Stimulated activated CD4-positive, alpha-beta T cell treated with anti-CD3 and anti-CD28 coated beads, Interleukin-15, amount 100 ng/mL, for 48 hours (primary cell): ENCODE measurements at regions not wholly inside any gene's neighbourhood (a gene's known extent, or its start where the extent isn't known, plus 50 kb on each side); places are given as distances from the start of the nearest gene placed in this dataset.

ENCODE experiments used
- DNase-seq, 2 donors: peaks; one replicate each; pipeline ENCODE4 v3.0.0-alpha.2; 2020; ENCODE audit warnings: low read depth in 2 of 2

DNA sequence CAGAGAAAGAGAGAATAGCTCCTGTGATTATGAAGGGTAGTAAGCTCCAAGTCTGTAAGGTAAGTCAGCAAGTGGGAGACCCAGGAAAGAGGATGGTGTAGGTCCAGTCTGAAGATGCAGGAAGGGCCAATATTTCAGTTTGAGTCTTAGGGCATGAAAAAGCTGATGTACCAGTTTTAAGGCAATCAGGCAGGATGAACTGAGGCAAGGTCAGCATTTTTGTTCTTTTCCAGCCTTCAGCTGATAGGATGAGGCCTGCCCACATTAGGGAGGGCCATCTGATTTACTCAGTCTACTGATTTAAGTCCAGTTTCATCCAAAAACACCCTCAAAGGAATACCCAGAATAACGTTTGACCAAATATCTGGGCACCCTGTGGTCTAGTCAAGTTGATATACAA, 347.3 kb downstream of the CMPK2 start:
- no peak for DNase-seq

DNA sequence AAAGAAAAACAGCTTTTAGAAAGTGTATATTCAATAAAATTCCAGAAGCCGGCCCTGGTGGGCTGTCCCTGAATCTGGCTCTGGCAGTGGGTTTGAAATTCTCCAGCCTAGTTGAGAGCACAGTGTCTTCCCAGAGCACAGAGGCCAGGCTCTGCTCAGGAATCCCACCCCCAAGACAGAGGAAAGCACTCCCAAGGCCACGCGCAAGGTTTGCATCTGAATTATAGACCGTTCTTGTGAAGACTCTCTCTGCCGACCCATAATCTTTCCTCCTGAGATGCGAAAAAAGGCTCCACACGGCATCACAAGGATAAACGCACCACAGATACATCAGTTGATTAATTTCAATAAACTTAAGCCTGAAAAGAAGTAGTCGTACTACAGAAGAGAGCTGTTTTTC, 342.2 kb downstream of the CMPK2 start:
- no peak for DNase-seq

DNA sequence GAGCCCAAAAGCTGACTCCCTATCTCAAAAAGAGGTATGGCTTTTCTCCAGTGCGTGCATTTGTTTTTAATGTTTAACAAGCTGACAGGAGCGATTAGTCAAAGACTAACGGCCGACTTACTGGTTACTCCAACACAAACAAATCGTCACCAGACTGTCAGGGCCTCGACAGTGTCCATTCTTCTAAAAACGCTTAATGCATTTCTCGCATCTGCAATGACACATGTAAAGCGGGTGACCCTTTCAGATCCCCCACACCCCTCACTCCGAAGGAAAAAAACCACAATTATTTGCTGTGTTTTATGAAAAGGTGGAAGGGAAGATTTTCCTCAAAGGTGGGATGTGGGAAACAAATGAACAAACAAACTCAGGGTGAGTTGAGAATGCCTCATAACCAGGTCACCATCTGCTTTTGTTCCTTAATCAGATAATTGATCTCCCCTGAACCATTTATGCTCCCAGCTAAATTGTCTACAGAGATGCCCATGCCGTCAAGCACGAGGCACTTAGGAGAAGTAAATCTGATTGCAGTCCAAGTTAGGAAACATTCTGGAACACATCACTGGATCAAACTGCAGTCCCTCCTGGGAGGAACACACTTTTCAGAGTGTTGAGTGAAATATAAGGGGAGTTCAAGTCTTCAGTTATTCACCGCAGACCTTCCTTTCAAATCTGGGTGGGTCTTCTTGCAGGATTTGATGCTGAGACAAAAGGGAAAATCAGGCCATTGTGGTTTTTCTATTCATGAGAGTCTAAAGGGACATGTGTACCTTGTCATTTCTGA, 340.8 kb downstream of the CMPK2 start:
- no peak for DNase-seq

DNA sequence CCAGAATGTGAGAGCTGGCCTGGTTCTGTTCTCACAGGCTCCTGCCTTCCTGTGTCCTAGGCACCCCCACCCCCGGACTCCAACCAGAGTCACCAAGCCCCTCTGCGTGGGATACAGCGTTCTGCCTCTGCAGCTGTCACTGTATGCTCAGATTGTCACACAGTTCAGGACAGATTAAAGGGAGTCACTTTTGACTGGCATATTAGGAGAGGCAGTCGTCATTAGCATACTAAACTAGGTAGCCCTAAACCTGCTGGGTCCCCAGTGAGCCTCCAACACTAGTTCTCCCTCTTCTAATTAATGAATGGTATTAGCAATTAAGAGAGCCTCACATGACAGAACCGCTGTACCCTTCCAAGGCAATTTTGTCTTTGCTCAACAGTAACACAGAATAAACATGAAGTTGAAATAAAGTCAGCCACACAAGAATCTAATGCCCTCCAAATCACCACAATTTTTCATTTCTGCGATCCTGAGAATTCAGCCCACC, 340.2 kb downstream of the CMPK2 start:
- no peak for DNase-seq

DNA sequence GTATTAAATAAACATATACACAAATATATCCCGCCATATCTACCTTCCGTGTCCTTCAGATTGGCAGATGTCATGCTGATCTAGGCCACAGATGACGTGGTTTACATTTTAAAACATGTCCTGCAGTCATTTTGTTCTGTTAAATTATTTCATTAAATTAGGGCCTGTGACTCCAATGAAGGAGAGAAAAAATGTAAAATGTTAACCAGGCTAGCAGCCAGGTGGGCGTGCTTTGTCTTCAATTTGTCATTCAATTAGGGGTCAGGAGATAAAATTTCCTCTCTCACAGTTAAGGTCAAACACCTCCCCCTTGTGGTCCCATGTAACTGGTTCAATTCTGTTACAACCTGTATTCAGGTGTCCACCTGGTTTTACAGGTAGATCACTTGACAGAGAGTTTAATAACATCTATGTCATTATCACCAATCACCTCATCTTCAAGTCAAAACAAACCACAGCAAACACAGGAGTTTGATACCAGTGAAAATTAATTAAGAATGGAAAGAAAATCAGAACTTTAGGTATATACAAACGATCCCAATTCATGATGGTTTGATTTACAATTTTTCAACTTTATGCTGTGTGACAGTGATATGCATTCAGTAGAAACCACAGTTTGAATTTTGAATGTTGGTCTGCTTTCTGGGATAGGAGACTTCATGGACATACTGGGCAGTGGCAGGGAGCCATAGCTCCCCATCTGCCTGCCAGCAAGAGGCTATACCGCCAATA, 339.4 kb downstream of the CMPK2 start:
- DNase-seq: no peak

DNA sequence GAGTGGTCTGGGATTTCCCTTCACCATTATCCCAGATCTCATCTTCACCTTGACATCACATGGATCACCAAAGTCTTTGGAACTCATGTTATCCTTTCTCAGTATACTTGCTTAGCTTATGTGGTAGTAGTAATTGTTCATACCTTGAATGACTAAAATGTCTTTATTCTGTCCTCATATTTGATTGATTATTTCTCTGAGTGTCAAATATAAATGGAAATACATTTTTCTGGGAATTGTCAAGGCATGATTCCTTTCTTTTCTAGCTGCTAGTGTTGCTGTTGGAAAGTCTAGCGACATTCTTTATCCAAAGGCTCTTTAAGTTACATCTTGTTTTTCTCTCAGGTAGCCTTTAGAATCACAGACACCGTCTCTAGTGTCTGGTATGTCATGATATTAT, 334.4 kb downstream of the CMPK2 start:
- DNase-seq: no peak

DNA sequence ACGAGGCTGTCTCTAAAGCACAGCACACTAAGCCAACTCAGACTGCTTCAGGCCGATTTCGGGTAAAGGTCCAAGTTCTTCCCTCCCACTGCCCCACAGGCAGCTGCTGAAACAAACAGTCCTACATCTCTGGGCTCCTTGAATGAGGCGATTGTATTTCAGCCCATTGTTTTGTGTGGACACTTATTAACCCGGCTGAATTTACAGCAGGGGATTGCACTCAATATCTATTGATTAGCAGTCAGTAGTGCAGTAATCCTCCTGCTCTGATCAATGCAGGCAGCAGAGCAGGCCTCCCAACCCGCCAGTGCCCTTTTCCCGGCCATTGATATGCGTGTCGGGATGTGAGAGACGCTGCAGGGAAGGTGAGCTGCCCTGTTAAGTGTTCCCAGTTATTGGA, 330.1 kb downstream of the CMPK2 start:
- DNase-seq: no peak

DNA sequence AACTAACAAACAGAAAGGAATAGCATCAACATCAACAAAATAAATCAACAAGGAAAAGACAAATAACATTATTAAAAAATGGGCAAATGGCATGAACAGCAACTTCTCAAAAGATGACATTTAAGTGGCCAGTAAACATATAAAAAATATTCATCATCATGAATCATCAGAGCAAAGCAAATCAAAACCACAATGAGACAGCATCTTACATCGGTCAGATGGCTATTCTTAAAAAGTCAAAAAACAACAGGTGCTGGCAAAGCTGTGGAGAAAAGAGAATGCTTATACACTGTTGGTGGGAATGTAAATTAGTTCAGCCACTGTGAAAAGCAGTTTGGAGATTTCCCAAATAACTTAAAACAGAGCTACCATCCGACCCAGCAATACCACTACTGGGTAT, 327.1 kb downstream of the CMPK2 start:
- no peak for DNase-seq

DNA sequence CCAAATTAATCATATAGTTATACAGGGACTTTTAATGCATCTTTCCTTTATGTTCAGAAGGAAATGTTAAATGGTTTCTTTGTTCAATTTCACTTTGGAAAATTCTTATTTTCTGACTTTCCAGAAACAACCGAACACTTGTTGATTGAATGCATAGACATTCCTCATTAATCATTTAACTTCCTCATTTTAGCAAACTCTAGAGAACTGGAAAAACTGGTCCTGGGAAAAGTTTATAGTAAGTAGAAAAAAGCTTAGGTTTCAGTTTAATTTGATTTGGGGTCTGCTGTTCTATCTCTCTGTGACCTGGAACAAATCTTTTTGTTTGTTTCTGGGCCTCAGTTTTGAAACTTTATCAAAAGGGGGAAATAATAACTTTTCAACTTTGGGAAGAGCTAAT, 320.4 kb downstream of the CMPK2 start:
- DNase-seq: no peak

DNA sequence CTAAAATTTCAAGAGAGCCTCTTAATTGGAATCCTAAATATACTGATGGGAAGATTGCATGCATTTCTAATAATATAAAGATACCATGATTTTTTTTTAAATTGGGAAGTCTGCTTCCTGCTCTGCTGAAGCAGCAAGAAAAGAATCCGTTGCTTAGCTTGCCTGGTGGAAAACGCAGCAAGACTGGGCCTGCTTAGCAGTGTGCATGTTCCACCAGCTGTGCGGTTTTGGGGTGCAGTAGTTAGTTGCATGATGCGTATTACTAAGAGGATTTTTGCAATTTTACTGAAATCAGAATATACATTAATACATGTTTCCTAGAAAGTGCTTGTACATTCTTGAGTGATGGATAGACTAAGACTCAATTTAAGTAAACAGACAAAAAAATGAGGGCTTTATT, 319.9 kb downstream of the CMPK2 start:
- no peak for DNase-seq

DNA sequence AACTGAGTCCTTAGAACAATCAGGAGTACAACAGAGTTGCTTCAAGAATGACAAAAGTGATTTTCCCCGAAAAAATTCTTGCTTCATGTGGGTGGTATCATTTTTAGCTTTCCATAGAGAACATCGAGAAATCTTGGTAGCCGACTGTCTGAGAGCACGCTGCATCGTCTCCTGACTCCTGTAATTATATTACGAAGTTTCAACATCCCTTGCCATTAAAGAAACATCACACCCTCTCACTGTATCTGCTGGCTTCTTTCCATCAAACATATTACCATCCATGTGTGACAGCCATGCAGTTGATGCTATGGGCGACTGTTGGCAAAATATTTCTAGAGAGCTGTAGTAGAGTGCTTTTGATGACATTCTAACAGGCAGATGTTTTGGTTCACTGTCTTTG, 311.2 kb downstream of the CMPK2 start:
- no peak for DNase-seq

DNA sequence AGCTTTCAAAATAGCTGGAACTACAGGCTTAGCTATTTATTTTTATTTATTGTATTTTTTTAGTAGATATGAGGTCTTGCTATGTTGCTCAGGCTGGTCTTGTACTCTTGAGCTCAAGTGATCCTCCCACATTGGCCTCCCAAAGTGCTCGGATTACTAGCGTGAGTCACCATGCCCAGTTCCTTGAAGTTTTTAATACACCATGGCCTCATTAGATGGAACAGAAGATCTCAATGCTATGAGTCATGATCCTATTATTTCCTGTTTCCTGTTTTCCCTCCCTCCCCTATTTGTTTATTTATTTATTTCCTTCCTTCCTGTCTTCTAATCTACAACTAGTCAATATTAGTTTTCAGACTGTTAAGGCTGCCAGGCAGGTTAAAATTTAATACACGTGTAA, 309.0 kb downstream of the CMPK2 start:
- no peak for DNase-seq

DNA sequence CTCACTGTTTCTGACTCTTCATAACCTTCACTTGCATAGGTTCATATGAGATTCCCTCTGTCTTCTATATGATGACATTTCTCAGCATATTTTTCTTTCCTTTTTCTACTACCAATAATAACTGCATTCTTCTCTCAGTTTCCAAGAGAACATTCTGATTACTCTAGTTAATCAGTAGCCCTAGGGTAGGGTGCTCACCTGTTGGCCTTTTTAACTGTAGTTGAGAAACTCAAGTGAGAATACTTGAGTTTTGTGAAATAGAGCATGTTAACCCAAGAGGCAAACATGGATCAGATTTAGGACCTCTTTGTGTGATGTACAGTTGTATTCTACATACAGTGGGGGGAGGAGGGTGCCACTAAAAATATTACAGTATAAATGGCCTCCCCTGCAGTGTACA, 308.0 kb downstream of the CMPK2 start:
- no peak for DNase-seq

DNA sequence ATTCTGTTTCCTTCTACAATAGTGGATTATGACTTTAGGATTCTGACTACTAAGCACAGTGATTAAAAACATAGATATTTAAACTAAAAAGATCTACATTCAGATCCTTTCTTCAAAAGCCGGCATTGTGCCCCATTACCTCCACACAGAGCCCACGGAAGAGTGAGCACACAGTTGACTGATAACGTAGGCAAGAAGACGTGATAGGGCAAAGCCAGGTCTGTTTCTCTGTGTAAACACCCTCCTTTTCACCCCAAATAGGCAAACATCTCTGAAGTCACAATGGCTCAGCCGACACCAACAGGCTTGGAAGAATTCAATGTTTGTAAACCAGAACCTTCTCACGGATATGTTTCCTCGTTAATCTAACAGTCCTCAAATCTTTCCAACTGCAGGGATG, 302.9 kb downstream of the CMPK2 start:
- DNase-seq: no peak

DNA sequence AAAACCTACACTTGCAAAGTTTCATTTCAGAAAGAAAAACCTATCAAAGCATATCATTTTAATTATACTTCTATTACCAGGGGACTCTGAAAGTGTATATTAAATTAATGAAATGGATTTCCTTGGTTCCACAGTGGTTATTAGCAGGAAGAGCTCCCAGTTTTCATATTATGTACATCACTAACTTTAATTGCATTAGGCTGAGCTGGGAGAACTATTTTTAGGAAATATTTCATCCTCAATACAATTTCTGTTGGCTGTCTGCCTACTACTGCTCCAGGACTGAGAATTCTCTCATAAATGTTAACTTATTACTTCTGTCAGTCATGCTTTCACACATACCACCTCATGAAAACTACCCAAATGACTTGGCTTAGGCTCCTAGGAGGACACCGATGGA, 301.4 kb downstream of the CMPK2 start:
- no peak for DNase-seq

DNA sequence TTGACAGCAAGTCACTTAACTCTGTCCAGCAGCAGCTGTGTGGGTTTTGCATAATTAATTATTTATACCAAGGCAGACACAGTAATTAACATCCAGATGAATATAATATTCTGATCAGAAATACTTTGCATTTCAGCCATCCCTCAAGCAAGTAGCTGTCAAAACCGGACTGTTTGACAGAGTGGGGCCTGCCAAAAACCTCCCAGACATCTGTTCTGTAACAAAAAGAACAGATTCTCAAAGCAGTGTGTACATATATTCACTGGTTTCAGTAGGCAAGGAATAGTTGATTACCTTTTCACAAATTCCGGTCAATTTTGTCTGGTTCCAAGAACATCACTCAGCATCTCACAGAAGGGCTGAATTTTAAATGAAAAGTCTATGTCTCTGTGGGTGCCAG, 291.6 kb downstream of the CMPK2 start:
- DNase-seq: no peak

DNA sequence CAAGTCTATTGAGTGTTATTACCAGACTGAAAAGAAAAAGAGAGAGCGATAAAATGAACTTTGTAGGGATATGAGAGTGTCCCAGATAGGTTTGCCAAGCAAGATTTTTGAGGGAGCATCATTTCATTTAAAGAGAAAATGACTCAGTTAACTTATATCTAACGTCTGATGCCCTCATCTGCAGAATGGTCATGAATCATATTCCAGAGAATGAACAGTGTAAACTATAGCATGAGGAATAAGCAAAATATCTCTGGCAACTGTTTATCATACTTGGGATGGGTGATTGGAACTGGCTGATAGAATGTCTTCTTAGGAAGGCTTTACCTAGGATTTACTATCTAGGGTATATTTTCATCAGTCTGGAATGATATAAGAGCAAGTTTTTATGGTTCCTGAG, 289.4 kb downstream of the CMPK2 start:
- DNase-seq: no peak

DNA sequence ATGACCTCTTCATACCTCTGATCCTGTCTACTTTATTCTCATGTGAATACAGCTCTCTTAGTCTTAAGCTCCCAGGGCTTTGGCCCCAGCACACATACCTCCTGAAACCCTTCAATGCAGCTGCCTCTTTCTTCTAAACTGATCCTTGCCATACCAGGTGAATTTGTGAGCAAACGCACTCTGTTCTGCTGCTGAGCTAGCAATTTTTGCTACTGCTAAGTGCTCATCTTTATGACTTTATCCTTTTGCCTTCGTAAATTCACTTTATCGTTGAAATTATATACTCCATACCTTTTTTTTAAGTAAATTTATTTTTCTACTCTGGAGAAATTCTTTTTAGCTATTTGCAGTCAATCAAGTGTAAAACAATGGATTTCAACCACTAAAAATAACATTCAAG, 287.7 kb downstream of the CMPK2 start:
- no peak for DNase-seq

DNA sequence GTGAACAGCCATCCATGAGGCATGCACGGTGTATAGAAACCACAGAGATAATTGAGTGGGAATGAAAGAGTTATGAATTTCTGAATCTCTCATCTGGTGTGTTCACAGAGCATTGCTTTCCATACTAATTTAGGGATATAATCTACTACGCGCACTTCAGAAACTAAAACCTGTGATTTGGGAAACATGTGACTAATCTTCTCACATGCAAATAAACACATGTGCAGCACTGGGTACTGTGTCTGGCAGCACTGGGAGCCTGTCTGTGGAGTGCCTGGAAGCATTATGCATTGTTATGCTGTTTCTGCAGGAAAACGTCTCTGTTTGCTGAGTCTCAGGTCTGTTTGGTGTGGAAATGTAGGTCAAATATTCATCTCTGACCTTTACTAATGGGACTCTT, 287.3 kb downstream of the CMPK2 start:
- DNase-seq: no peak

DNA sequence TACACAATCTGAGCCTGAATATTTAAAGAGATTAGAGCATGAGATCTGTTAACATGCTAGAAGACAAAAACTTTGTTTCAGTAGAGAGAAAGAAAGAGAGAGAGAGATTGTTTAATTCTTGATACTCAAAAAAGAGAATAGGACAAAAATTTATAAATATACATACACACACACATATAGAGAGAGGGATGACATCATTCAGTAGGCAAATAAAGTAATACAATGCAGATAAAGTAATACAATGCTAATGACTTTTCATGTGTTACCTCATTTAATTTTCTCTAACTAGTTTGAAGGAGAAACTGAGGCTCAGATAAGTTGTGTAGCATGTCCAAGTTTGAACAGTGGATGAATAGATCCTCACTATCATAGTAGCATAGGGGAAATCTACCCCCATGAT, 286.4 kb downstream of the CMPK2 start:
- no peak for DNase-seq

DNA sequence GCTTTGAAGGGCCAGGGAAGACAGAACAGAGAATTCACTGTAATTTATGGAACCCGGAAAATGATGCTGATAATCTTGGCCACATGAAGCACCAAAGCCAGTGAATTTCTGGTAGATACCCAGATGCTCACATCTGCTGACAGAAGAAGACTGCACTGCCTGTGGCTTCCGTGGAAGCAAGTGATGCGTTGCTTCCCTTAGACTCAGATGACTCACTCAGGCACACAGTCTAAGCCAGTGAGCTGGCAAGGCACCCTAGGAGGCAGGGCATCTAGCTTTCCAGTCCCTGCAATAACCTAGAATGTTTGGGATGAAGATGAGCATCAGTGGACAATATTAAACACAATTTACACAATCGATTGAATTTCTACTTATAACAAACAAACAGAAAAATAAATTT, 284.7 kb downstream of the CMPK2 start:
- no peak for DNase-seq

DNA sequence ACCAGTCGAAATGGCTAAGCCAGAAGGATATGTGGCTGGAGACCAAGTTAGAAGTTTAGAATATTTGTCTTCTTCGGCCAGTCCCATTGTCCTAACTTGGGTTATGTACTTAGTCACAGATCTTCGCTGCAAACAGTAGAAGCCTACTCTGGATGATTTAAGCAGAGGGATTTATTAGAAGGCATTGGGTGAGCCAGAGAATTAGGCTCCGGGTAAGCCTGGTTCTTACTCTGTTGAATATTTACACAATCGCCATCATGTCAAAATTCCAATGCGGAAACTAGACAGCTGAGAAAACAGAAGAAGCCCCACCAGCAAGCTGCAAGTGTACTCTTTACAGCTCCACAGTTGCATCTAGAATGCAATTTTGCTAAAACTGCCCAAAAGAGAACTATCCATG, 276.6 kb downstream of the CMPK2 start:
- DNase-seq: no peak

DNA sequence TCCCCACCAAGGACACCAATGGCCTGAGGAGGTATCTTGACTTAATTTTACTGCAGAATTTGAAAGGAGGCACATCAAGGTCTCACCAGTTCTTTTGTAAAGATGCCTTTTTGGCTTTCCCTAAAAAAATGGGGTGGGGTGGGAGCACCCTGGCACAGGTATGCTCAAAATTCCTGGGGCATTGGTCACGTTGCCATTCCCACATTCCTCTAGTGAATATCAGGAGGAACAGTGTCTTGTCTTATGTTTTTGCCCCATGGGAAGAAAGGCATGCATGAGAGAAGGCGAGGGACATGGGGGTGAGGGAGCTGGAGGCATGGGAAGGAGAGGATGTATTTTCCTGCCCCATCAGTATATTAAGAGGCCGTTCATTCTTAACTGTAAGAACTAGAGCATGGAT, 275.3 kb downstream of the CMPK2 start:
- no peak for DNase-seq

DNA sequence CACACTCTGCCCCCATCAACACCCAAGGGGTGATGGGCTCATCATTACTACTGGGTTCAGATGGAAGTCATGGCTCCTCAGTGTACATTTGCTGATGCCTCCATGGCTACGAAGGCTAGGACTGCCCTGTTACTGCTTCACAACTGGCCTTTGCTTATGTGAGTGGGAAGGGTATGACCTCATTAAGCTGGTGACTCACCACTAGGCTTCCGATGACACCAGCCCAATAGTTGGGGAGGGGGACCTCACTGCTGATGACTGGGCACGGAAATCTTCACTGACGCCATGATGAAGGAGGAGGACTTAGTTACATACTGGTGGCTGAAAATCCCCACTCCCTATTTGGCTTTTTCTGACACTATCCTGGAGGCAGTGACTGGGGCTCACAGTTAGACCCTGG, 263.2 kb downstream of the CMPK2 start:
- DNase-seq: no peak
